GM18858 (cell line): ENCODE measurements at regions not wholly inside any gene's neighbourhood (a gene's known extent, or its start where the extent isn't known, plus 50 kb on each side); places are given as distances from the start of the nearest gene placed in this dataset.

Experiments
- ATAC-seq: cut with Tn5 transposase; IDR thresholded peaks from one replicate; pipeline ENCODE4 v1.9.1; 2021; ENCODE audit not compliant: unreplicated experiment

DNA sequence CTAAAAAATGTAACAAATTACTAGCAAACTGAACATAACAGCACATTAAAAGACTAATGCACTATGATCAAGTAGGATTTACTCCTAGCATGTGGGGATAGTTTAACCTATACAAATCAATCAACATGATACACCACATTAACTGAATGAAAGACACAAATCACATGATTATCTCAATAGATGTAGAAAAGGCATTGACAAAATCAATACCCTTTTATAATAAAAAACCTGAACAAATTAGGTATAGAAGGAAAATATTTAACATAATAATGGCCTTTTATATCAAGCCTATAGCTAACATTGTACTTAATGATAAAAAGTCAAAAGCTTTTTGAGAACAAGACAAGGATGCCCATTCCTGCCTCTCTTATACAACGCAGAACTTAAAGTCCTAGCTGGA lies 540.0 kb downstream of the RERGL start:
- no peak for ATAC-seq

GRCh38 chr12:17540921-17541320 lies 549.1 kb downstream of the RERGL start:
- ATAC-seq, result no peak

DNA sequence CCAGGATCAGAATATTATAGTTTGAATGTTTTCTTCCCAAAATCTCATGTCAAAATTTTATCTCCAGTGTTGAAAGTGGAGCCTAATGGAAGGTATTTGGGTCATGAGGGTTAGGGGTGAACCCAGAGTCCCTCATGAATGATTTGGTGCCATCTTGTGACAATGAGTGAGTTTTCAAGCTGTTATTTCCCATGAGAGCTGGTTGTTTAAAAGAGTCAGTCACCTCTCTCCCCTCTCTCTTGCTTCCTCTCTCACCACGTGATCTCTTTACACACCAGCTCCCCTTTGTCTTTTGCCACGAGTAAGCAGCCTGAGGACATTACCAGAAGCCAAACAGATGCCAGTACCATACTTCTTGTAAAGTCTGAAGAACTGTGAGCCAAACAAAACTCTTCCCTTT lies 561.6 kb downstream of the RERGL start:
- no peak for ATAC-seq

GRCh38 chr12:17527021-17527420 lies 563.0 kb downstream of the RERGL start:
- no peak for ATAC-seq

DNA sequence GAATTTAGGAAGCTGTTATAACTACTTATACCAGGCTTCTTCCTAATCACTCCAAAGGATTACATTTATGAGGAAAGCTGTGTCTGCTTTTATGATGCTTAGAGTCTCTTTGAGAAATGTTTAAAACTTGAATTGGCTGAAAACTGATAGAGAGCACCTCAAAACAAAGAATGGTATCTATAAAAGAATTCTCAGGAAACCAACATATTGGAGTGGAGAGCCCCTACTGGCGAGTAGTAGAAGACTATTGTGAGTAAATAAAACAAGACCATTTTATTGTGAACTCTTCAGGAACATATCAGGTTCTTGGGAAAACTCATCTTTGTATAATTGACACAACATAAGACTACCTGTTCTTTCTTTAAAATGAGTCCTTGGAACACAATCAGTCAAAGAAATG lies 578.6 kb downstream of the RERGL start:
- no peak for ATAC-seq

- no peak for ATAC-seq
These were observed 582.7 kb downstream of the RERGL start for GRCh38 chr12:17507336-17507735.

GRCh38 chr12:17503742-17504141 lies 586.3 kb downstream of the RERGL start:
- no peak for ATAC-seq

GRCh38 chr12:17489452-17489851 lies 600.5 kb downstream of the RERGL start:
- no peak for ATAC-seq

- ATAC-seq, result no peak
These were observed 610.9 kb downstream of the RERGL start for GRCh38 chr12:17478908-17479673.

DNA sequence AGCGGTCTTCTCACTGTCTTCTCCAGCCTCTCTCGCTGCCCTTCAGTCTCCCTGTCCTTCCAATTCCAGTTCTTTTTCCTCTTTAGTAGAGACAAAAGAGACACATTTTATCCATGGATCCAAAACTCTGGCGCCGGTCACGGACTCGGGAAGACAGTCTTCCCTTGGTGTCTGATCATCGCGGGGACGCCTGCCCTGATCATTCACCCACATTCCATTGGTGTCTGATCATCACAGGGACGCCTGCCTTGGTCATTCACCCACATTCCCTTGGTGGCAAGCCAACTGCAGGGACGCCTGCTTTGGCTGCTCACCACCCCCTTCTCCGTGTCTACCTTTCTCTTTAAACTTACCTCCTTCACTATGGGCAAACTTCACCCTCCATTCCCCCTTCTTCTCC lies 619.5 kb downstream of the RERGL start:
- no peak for ATAC-seq

DNA sequence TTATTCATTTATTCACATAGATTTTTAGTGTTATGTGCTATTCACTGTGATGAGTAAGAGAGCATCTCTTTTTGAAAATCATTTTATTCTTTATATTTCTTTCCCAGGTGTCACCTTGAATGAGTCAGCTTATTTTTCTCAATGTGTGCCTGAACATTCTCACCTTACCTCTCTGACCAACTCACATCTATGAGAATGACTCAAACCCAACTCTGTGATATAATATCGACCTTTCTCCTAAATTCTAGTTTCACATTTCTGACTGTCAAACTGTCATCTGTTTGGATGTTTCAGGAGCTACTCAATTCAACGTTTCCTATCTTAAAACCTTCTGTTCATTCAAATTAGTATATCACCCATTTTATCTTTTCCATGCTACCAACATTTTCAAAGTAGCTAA lies 630.8 kb downstream of the RERGL start:
- ATAC-seq, result no peak

DNA sequence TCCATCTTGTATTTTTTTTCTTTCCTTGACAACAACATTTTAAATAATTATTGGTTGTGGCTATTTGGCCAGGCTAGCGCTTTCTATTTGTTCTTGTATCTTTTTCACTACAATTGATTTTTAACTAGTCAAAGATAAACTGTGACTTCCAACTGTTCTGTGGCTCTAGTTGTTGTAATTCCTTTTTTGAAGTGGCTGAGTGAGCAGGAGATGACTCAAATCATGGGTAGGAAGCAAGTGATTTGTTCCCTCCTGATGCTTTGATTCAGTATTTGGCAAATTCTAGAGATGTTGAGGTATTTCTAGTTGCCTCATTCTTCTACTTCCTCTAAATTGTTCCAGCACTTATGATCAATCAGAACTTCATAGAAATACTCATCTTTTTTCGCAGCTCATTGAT lies 633.5 kb downstream of the RERGL start:
- no peak for ATAC-seq

DNA sequence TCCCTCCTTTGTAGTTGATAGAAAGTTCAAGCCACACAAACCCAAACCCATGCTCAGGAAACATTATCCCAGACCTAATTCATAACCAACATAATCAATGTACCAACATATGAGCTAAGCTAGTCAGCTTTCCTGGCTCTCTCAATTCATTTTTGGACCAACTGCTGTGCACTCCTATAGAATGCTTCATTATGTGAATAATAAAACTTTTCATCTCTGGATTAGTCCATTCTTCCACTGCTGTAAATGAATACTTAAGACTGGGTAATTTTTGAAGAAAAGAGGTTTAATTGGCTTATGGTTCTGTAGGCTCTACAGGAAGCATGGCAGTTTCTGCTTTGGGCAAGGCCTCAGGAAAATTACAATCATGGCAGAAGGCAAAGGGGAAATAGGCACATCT lies 651.9 kb downstream of the RERGL start:
- no peak for ATAC-seq

DNA sequence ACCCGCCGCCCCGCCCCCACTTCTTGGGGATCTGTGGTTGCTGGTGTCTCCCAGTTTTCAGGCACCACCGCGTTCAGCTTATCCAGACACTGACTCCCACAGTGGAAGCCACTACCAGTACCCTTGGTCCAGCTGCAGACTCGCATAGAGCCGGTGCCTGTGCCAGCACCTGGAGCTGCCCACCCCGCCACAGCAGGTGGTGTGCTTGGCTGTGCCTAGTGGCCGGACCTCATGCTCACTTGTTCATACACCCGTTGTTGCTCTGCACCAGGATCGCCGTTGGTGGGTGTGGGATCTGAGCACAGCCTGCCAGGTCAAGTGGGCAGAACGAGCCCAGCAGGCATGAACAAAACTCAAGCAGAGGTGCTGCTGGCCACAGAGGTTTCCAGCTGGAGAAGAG lies 673.2 kb downstream of the RERGL start:
- ATAC-seq, result no peak

- ATAC-seq, result no peak
These were observed 675.4 kb downstream of the RERGL start for GRCh38 chr12:17414596-17414995.

DNA sequence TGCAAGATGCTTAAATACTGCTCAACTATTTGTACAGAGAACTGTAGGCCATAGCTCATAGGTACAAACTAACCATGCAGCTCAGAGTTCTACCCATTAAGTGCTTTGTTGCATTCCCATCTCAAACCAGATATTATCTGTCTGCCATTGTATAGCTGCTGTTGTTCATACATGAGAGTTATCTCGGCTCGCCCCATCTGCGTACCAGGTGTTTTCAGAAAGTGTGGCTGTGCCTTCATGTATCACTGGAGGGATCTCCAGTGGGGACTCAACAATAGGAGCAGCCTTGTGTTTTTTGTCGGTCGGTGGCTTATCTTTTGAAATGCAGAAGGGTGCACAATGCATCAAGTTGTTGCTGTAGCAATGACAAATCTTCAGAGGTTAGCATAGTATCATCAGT lies 678.3 kb downstream of the RERGL start:
- no peak for ATAC-seq

GRCh38 chr12:17388679-17389078 lies 701.3 kb downstream of the RERGL start:
- ATAC-seq, result no peak

GRCh38 chr12:17383321-17383720 lies 706.7 kb downstream of the RERGL start:
- ATAC-seq, result no peak

- no peak for ATAC-seq
These were observed 708.8 kb downstream of the RERGL start for GRCh38 chr12:17381211-17381610.

DNA sequence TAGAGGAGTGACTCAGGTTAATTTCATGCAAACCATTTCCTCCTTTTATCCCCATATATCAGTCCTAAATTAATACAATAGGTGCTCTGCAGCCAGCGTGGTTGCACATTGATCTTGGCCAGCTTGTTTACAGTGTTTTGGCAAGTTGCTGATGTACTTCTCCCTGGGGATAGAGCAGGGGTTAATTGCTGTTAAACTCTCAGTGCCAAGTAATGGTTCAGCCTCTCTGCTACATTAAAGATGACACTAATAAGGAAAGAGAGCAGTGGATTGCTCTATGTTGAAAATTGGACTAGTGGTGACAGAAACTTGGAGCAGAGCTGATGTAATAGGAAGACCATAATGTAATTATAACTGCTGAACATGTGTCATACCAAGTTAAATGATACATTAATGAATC lies 717.5 kb downstream of the RERGL start:
- ATAC-seq, result no peak

DNA sequence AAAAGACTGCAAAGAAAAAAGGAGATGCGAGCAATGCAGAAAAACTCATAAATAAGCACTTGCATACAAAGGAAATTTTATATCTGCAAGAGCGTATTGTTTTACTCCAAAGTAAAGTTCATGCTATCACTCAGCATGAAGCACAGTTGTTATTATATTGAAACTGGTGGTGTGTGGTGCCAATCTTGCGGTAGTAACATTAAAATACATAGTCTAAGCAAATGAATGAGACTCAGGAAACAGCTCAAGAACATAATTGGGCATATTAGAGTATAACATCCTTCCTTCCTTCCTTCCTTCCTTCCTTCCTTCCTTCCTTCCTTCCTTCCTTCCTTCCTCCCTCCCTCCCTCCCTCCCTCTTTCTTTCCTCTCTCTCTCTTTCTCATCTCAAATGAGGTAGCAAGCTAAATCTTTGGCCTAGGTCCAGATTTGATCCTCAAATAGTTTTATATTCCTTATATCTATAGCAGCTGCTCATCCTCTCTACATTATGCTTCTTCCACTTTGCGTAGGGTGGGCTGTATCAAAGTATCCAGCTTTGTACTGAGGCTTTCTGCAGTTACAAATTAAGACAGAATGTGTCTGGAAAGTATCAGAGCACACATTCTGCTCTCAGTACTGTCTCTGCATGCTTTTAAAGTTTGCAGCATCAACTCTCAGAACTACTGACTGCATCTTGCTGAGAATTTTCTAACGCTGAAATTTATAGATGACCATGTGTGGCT lies 718.3 kb downstream of the RERGL start:
- no peak for ATAC-seq

DNA sequence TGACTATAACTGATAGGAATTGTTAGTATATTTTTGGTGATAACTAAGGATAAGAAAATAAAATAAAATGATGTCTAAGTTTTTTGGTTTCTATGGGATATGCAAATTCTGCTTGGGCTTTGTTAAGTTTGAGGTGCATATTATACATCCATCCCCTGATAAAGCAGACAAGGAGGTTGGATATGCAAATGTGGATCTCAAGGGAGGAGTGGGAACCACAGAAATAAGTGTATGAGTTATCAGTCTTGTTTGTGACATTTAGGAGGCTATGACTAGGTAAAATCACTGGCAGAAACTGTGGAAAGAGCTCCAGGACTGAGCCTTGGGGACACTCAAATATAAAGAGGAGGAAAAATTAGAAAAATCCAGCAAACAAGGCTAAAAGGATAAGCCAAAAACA lies 719.4 kb downstream of the RERGL start:
- ATAC-seq, result no peak

- ATAC-seq, result no peak
These were observed 720.4 kb downstream of the RERGL start for GRCh38 chr12:17369556-17369955.
